GM12878 (cell line): ENCODE measurements at regions not wholly inside any gene's neighbourhood (a gene's known extent, or its start where the extent isn't known, plus 50 kb on each side); places are given as distances from the start of the nearest gene placed in this dataset.

Experiments
- ATAC-seq: fragments of 200-7000 bp; cut with Tn5 transposase; 3 replicates; pipeline ENCODE4 v1.9.1; 2020; ENCODE audit warnings: mild to moderate bottlenecking, moderate library complexity
- BruUV-seq: library from RNA; stranded (reverse); fragments of 400-500 nt; replicated peaks from 2 replicates; lab custom pipeline; 2021; lab: Mats Ljungman, UMichigan
- CTCF ChIA-PET: fragments of 300-600 bp; sonication (Branson Sonifier 250); formaldehyde crosslinking; extraction: SDS; loops from one replicate; lab custom pipeline; 2021; ENCODE audit warnings: inconsistent platforms; lab: Yijun Ruan, JAX
- POLR2A ChIA-PET: fragments of 350-600 bp; formaldehyde crosslinking; extraction: SDS; loops from one replicate; lab custom pipeline; 2021; ENCODE audit warnings: inconsistent platforms; lab: Charles Lee
- RAD21 ChIA-PET: fragments of 300-600 bp; sonication (Branson Sonifier 250); formaldehyde crosslinking; loops from one replicate; lab custom pipeline; 2023; ENCODE audit warnings: antibody characterized with exemption; ENCODE audit not compliant: unreplicated experiment; lab: Charles Lee
- SMC1A ChIA-PET: fragments of 300-600 bp; sonication (Branson Sonifier 250); formaldehyde crosslinking; loops from one replicate; lab custom pipeline; 2023; ENCODE audit not compliant: unreplicated experiment, uncharacterized antibody; lab: Charles Lee
- DNase-seq: peaks from one replicate; pipeline ENCODE4 v3.0.0-alpha.2; 2011; ENCODE audit warnings: low read depth, low spot score
- FAIRE-seq: peaks from 3 replicates; lab custom pipeline; 2011; peaks lifted over from hg19 to GRCh38; lab: Jason Lieb, UNC
- H2AFZ ChIP-seq: 2 replicates; pipeline ENCODE4 v1.6.0; 2011; ENCODE audit warnings: low read depth, low read length, control low read depth; ENCODE audit not compliant: control insufficient read depth
- H3K27ac ChIP-seq: 2 replicates; pipeline ENCODE4 v1.5.1; 2011; ENCODE audit warnings: control low read depth; ENCODE audit not compliant: control insufficient read depth, insufficient read depth
- H3K27me3 ChIP-seq, 2 experiments: replicated peaks in 1 of 2; 2 replicates each; pipeline versions ENCODE4 v1.6.0 to v1.6.1; 2011; ENCODE audit warnings: low read length in 1 of 2; ENCODE audit not compliant: control insufficient read depth in 2 of 2, insufficient read depth in 2 of 2
- H3K36me3 ChIP-seq, 2 experiments: 2 replicates each; pipeline ENCODE4 v1.5.1; 2011; ENCODE audit warnings: low read length in 1 of 2; ENCODE audit not compliant: control insufficient read depth in 2 of 2, insufficient read depth in 2 of 2
- H3K4me1 ChIP-seq: 2 replicates; pipeline ENCODE4 v1.6.1; 2011; ENCODE audit warnings: mild to moderate bottlenecking, low read length, moderate library complexity, mixed read lengths; ENCODE audit not compliant: control insufficient read depth, insufficient read depth
- H3K4me2 ChIP-seq: 2 replicates; pipeline ENCODE4 v1.6.0; 2011; ENCODE audit warnings: control low read depth; ENCODE audit not compliant: control insufficient read depth, insufficient read depth
- H3K4me3 ChIP-seq: fragments of 200-600 bp; sonication (generic); 2 replicates; pipeline ENCODE4 v1.5.1; 2016
- H3K79me2 ChIP-seq: 2 replicates; pipeline ENCODE4 v1.6.0; 2011; ENCODE audit warnings: low read length; ENCODE audit not compliant: control insufficient read depth, insufficient read depth
- H3K9ac ChIP-seq: 2 replicates; pipeline ENCODE4 v1.8.0; 2011; ENCODE audit warnings: low read length, control low read depth, mixed read lengths; ENCODE audit not compliant: control insufficient read depth, insufficient read depth
- H3K9me3 ChIP-seq: replicated peaks from 3 replicates; pipeline ENCODE4 v1.5.1; 2011; ENCODE audit warnings: mild to moderate bottlenecking, low read length; ENCODE audit not compliant: control insufficient read depth, insufficient read depth
- H4K20me1 ChIP-seq: 2 replicates; pipeline ENCODE4 v1.6.0; 2011; ENCODE audit not compliant: control insufficient read depth, insufficient read depth
- DPF2 ChIP-seq: fragments of 450-650 bp; IDR thresholded peaks from 2 replicates; pipeline ENCODE4 v1.6.1; 2017; ENCODE audit warnings: mild to moderate bottlenecking
- GABPA ChIP-seq: IDR thresholded peaks from 2 replicates; pipeline ENCODE4 v1.6.1; 2014; ENCODE audit warnings: antibody characterized with exemption, low read depth, mild to moderate bottlenecking, inconsistent platforms
- MEF2A ChIP-seq: IDR thresholded peaks from 2 replicates; pipeline ENCODE4 v1.6.1; 2011; ENCODE audit warnings: low read depth, mild to moderate bottlenecking, low read length, moderate library complexity; ENCODE audit not compliant: insufficient read depth
- NBN ChIP-seq: fragments of 450-650 bp; IDR thresholded peaks from 2 replicates; pipeline ENCODE4 v1.6.1; 2016
- RUNX3 ChIP-seq: IDR thresholded peaks from 2 replicates; pipeline ENCODE4 v1.6.1; 2012; ENCODE audit warnings: low read length, inconsistent platforms
- SMC3 ChIP-seq: IDR thresholded peaks from 2 replicates; pipeline ENCODE4 v1.6.1; 2011; ENCODE audit warnings: low read length, improper control_type of control experiment, borderline replicate concordance
- ZZZ3 ChIP-seq: IDR thresholded peaks from 2 replicates; pipeline ENCODE4 v1.6.1; 2011; ENCODE audit warnings: low read depth; ENCODE audit not compliant: control insufficient read depth, insufficient read length
- WGBS: methylation state at CpG from one replicate; pipeline ENCODE4 v1.1.6; 2016; ENCODE audit warnings: low lambda C conversion rate; ENCODE audit not compliant: insufficient replicate concordance, insufficient coverage; ENCODE audit errors: missing lambda C conversion rate; 5-methylcytosine and 5-hydroxymethylcytosine counted together
- in situ Hi-C: fragments of 300-500 bp; cut with MboI; formaldehyde crosslinking; loops from 9 replicates; pipeline ENCODE4 v1.14.3; 2018; ENCODE audit warnings: mixed read lengths
- intact Hi-C: fragments of 100-400 bp; cut with micrococcal nuclease; formaldehyde crosslinking; loops from one replicate; pipeline ENCODE4 v1.14.2; 2022; ENCODE audit not compliant: unreplicated experiment
- TF ChIP-seq, protein P1 (sequence below): IDR thresholded peaks from 2 replicates; pipeline ENCODE4 v1.6.1; 2012; ENCODE audit warnings: improper control_type of control experiment, low read depth, low read length; ENCODE audit not compliant: insufficient replicate concordance
- TF ChIP-seq, protein P2 (sequence below): IDR thresholded peaks from 2 replicates; pipeline ENCODE4 v1.6.1; 2011; ENCODE audit warnings: borderline replicate concordance, low read depth, mild to moderate bottlenecking, moderate library complexity, low read length; ENCODE audit not compliant: insufficient read depth, poor library complexity, severe bottlenecking
- TF ChIP-seq, protein P3 (sequence below), 3 experiments: IDR thresholded peaks in 2 of 3; conservative IDR thresholded peaks in 1 of 3; 2 replicates each; pipeline ENCODE4 v1.5.1; 2011; ENCODE audit warnings: low read depth in 3 of 3, low read length in 3 of 3, mild to moderate bottlenecking in 3 of 3, control low read depth in 2 of 3, moderate library complexity in 2 of 3, inconsistent platforms in 1 of 3, mixed read lengths in 1 of 3; ENCODE audit not compliant: control insufficient read depth in 2 of 3, insufficient read depth in 1 of 3; ENCODE audit errors: extremely low read depth in 1 of 3
- TF ChIP-seq, protein P4 (sequence below): IDR thresholded peaks from 2 replicates; pipeline ENCODE4 v1.6.1; 2011; ENCODE audit warnings: borderline replicate concordance, low read depth, mild to moderate bottlenecking, moderate library complexity, mixed read lengths, low read length; ENCODE audit not compliant: insufficient read depth; ENCODE audit errors: extremely low read length

DNA sequence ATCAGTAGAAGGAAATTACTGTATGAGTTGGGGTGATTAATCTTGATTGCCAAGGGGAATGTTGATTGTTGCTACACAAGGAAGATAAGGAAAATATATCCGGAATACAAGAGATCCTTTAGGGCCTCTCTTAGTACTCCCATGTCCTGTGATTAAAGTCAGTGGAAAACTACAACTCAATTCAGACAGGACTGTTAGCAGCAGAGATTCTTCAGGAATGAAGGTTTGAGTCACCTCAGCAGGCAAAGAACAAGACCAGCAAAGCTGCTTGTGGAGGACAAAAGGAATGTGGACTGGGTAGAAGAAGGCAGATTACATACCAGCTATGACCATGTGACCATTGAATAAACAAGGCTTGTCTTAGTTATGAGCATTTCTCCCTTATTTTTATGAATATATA is 478.2 kb downstream of the BUD13 start:
- H3K27me3 ChIP-seq, result 0 out of 4 replicates have a peak, but pooled peaks cover 0 to 2% of the 10 kb centered on the region in 2 experiments
- ATAC-seq (no peak), FAIRE-seq (no peak), DNase-seq (no peak)
- no peaks in the 10 kb centered on the region for H3K9me3 ChIP-seq
- no peaks in the 10 kb centered on the region for H3K4me1 ChIP-seq
- POLR2A ChIA-PET, result no interaction called here
- SMC1A ChIA-PET, result no interaction called here
- H3K4me3 ChIP-seq, result no peak overlapping the region
- intact Hi-C loops (no loop called here), in situ Hi-C loops (no loop called here)
- BruUV-seq, result no TSS peak
- no peak overlapping the region for H3K4me2 ChIP-seq
- no peak overlapping the region for H3K9ac ChIP-seq
- 43% methylated on average over 1 of the region's 1 CpG for WGBS
- CTCF ChIA-PET, result no interaction called here
- H4K20me1 ChIP-seq, result no peaks in the 10 kb centered on the region
- H3K79me2 ChIP-seq, result no peaks in the 10 kb centered on the region
- RAD21 ChIA-PET, result no interaction called here
- no peak overlapping the region for H3K27ac ChIP-seq
- H2AFZ ChIP-seq, result no peak overlapping the region
- H3K36me3 ChIP-seq, result no peaks in the 10 kb centered on the region
- no peak for TF ChIP-seq GABPA
- TF ChIP-seq, protein P1, sequence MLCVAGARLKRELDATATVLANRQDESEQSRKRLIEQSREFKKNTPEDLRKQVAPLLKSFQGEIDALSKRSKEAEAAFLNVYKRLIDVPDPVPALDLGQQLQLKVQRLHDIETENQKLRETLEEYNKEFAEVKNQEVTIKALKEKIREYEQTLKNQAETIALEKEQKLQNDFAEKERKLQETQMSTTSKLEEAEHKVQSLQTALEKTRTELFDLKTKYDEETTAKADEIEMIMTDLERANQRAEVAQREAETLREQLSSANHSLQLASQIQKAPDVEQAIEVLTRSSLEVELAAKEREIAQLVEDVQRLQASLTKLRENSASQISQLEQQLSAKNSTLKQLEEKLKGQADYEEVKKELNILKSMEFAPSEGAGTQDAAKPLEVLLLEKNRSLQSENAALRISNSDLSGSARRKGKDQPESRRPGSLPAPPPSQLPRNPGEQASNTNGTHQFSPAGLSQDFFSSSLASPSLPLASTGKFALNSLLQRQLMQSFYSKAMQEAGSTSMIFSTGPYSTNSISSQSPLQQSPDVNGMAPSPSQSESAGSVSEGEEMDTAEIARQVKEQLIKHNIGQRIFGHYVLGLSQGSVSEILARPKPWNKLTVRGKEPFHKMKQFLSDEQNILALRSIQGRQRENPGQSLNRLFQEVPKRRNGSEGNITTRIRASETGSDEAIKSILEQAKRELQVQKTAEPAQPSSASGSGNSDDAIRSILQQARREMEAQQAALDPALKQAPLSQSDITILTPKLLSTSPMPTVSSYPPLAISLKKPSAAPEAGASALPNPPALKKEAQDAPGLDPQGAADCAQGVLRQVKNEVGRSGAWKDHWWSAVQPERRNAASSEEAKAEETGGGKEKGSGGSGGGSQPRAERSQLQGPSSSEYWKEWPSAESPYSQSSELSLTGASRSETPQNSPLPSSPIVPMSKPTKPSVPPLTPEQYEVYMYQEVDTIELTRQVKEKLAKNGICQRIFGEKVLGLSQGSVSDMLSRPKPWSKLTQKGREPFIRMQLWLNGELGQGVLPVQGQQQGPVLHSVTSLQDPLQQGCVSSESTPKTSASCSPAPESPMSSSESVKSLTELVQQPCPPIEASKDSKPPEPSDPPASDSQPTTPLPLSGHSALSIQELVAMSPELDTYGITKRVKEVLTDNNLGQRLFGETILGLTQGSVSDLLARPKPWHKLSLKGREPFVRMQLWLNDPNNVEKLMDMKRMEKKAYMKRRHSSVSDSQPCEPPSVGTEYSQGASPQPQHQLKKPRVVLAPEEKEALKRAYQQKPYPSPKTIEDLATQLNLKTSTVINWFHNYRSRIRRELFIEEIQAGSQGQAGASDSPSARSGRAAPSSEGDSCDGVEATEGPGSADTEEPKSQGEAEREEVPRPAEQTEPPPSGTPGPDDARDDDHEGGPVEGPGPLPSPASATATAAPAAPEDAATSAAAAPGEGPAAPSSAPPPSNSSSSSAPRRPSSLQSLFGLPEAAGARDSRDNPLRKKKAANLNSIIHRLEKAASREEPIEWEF, result no peak
- TF ChIP-seq NBN, result no peak
- no peak for TF ChIP-seq DPF2
- no peak for TF ChIP-seq MEF2A
- TF ChIP-seq, protein P2, sequence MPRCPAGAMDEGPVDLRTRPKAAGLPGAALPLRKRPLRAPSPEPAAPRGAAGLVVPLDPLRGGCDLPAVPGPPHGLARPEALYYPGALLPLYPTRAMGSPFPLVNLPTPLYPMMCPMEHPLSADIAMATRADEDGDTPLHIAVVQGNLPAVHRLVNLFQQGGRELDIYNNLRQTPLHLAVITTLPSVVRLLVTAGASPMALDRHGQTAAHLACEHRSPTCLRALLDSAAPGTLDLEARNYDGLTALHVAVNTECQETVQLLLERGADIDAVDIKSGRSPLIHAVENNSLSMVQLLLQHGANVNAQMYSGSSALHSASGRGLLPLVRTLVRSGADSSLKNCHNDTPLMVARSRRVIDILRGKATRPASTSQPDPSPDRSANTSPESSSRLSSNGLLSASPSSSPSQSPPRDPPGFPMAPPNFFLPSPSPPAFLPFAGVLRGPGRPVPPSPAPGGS, result no peak
- no peak for TF ChIP-seq ZZZ3
- no peak for TF ChIP-seq SMC3
- TF ChIP-seq, protein P3, sequence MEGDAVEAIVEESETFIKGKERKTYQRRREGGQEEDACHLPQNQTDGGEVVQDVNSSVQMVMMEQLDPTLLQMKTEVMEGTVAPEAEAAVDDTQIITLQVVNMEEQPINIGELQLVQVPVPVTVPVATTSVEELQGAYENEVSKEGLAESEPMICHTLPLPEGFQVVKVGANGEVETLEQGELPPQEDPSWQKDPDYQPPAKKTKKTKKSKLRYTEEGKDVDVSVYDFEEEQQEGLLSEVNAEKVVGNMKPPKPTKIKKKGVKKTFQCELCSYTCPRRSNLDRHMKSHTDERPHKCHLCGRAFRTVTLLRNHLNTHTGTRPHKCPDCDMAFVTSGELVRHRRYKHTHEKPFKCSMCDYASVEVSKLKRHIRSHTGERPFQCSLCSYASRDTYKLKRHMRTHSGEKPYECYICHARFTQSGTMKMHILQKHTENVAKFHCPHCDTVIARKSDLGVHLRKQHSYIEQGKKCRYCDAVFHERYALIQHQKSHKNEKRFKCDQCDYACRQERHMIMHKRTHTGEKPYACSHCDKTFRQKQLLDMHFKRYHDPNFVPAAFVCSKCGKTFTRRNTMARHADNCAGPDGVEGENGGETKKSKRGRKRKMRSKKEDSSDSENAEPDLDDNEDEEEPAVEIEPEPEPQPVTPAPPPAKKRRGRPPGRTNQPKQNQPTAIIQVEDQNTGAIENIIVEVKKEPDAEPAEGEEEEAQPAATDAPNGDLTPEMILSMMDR (IDR thresholded peaks at IDR 0.05 in 2 of 3, conservative IDR thresholded peaks at IDR 0.05 in 1 of 3; ENCODE audit: control insufficient read depth in 2 of 3, extremely low read depth in 1 of 3, insufficient read depth in 1 of 3, low read depth in 3 of 3, low read length in 3 of 3), result no peak
- TF ChIP-seq, protein P4, sequence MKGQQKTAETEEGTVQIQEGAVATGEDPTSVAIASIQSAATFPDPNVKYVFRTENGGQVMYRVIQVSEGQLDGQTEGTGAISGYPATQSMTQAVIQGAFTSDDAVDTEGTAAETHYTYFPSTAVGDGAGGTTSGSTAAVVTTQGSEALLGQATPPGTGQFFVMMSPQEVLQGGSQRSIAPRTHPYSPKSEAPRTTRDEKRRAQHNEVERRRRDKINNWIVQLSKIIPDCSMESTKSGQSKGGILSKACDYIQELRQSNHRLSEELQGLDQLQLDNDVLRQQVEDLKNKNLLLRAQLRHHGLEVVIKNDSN, result no peak
- TF ChIP-seq RUNX3, result no peak
